ENCODE measurements at regions not wholly inside any gene's neighbourhood (a gene's known extent, or its start where the extent isn't known, plus 50 kb on each side); places are given as distances from the start of the nearest gene placed in this dataset.

GRCh38 chr17:77001487-77001886 is 133.3 kb downstream of the MGAT5B start:
- TF ChIP-seq ZC3H11A (IDR thresholded peaks at IDR 0.05) = no peak
- no peak for TF ChIP-seq CTCF (IDR thresholded peaks at IDR 0.05)
- no peak for TF ChIP-seq REST (IDR thresholded peaks at IDR 0.05)
- TF ChIP-seq ELK1 (IDR thresholded peaks at IDR 0.05; ENCODE audit: low read depth, low read length) = no peak
- no peak for TF ChIP-seq NFE2L2 (conservative IDR thresholded peaks at IDR 0.05; ENCODE audit: low read length)
- TF ChIP-seq PBX3 (IDR thresholded peaks at IDR 0.05) = no peak
- TF ChIP-seq MAX (IDR thresholded peaks at IDR 0.05) = no peak
- TF ChIP-seq HMGXB4 (CRISPR knock-in tag; IDR thresholded peaks at IDR 0.05; ENCODE audit: borderline replicate concordance) = no peak
- TF ChIP-seq SREBF2 (IDR thresholded peaks at IDR 0.05) = no peak
- no peak for TF ChIP-seq RNF2 (IDR thresholded peaks at IDR 0.05; ENCODE audit: borderline replicate concordance, low read depth)
- no peak for TF ChIP-seq RFX5 (IDR thresholded peaks at IDR 0.05)
- no peak for TF ChIP-seq EP300 (IDR thresholded peaks at IDR 0.05)
- no peak for TF ChIP-seq FOXS1 (CRISPR knock-in tag; IDR thresholded peaks at IDR 0.05)
- no peak for TF ChIP-seq KDM5A (IDR thresholded peaks at IDR 0.05)

Measured in A549 (cell line).